A673 (cell line): ENCODE measurements at regions not wholly inside any gene's neighbourhood (a gene's known extent, or its start where the extent isn't known, plus 50 kb on each side); places are given as distances from the start of the nearest gene placed in this dataset.

Experiments
- BruUV-seq: library from RNA; stranded (reverse); fragments of 400-500 nt; replicated peaks from 2 replicates; lab custom pipeline; 2021; lab: Mats Ljungman, UMichigan
- CTCF ChIA-PET: fragments of 300-600 bp; sonication (Branson Sonifier 250); formaldehyde crosslinking; loops from one replicate; lab custom pipeline; 2022; ENCODE audit warnings: antibody characterized with exemption; lab: Charles Lee
- POLR2A ChIA-PET: fragments of 300-600 bp; sonication (Branson Sonifier 250); formaldehyde crosslinking; loops from one replicate; lab custom pipeline; 2022; ENCODE audit warnings: antibody characterized with exemption; ENCODE audit not compliant: low non-redundant PET; lab: Charles Lee
- DNase-seq: peaks from one replicate; pipeline ENCODE4 v3.0.0-alpha.2; 2015; ENCODE audit warnings: low spot score
- H3K27ac ChIP-seq: fragments of 200-600 bp; sonication (generic); 2 replicates; pipeline ENCODE4 v1.5.1; 2016; ENCODE audit warnings: mixed run types, low read depth, mild to moderate bottlenecking, mixed read lengths, antibody characterized with exemption, low read length; ENCODE audit not compliant: poor library complexity, severe bottlenecking
- H3K27me3 ChIP-seq: fragments of 200-600 bp; sonication (generic); replicated peaks from 2 replicates; pipeline ENCODE4 v1.6.1; 2017; ENCODE audit warnings: mixed run types, low read depth, mild to moderate bottlenecking, mixed read lengths, antibody characterized with exemption, low read length; ENCODE audit not compliant: insufficient read depth, poor library complexity
- H3K36me3 ChIP-seq: fragments of 200-600 bp; sonication (generic); 2 replicates; pipeline ENCODE4 v1.6.1; 2016; ENCODE audit warnings: mixed run types, mild to moderate bottlenecking, mixed read lengths, antibody characterized with exemption, low read length; ENCODE audit not compliant: insufficient read depth, poor library complexity, severe bottlenecking
- H3K4me1 ChIP-seq: fragments of 200-600 bp; sonication (generic); 2 replicates; pipeline ENCODE4 v1.6.1; 2017; ENCODE audit warnings: mixed run types, mild to moderate bottlenecking, mixed read lengths, antibody characterized with exemption, low read length; ENCODE audit not compliant: insufficient read depth, poor library complexity, severe bottlenecking
- H3K4me3 ChIP-seq: fragments of 200-600 bp; sonication (generic); 2 replicates; pipeline ENCODE4 v1.5.1; 2016; ENCODE audit warnings: low read depth, mixed run types, mild to moderate bottlenecking, mixed read lengths, low read length; ENCODE audit not compliant: poor library complexity, severe bottlenecking
- H3K9me3 ChIP-seq: fragments of 200-600 bp; sonication (generic); 2 replicates; pipeline ENCODE4 v1.6.1; 2016; ENCODE audit warnings: mixed run types, low read depth, mild to moderate bottlenecking, mixed read lengths, antibody characterized with exemption, low read length; ENCODE audit not compliant: poor library complexity, severe bottlenecking
- CTCF ChIP-seq: fragments of 300-800, 200-600 bp; sonication (generic); conservative IDR thresholded peaks from 2 replicates; pipeline ENCODE4 v1.5.1; 2017; ENCODE audit warnings: low read depth, mild to moderate bottlenecking, antibody characterized with exemption, low read length, moderate library complexity, mixed read lengths
- EZH2 ChIP-seq: fragments of 200-600 bp; sonication (generic); IDR thresholded peaks from 2 replicates; pipeline ENCODE4 v1.6.1; 2017; ENCODE audit warnings: borderline replicate concordance, low read depth, mild to moderate bottlenecking, mixed read lengths, antibody characterized with exemption, low read length; ENCODE audit not compliant: poor library complexity, severe bottlenecking
- intact Hi-C: fragments of 100-400 bp; cut with micrococcal nuclease; formaldehyde crosslinking; loops from one replicate; pipeline ENCODE4 v1.10.0; 2022; ENCODE audit not compliant: unreplicated experiment

- Histone ChIP-seq H3K27ac (no peak overlapping the region), H3K27me3 (no peaks in the 10 kb centered on the region), H3K4me1 (peaks cover 8% of the 10 kb centered on the region), H3K36me3 (no peaks in the 10 kb centered on the region), H3K9me3 (no peaks in the 10 kb centered on the region), H3K4me3 (no peak overlapping the region)
- intact Hi-C loops, result no loop called here
- POLR2A ChIA-PET, result no interaction called here
- no TSS peak for BruUV-seq
- DNase-seq, result no peak
- CTCF ChIA-PET, result no interaction called here
- TF ChIP-seq CTCF (no peak), EZH2 (no peak)
Observed at GRCh38 chr2:12251749-12252148, 465.0 kb upstream of the TRIB2 start.

GRCh38 chr2:12253167-12253778 is 463.5 kb upstream of the TRIB2 start:
- Histone ChIP-seq H3K4me1 (peaks cover 8% of the 10 kb centered on the region), H3K27ac (no peak overlapping the region), H3K4me3 (no peak overlapping the region), H3K27me3 (no peaks in the 10 kb centered on the region), H3K36me3 (no peaks in the 10 kb centered on the region), H3K9me3 (no peaks in the 10 kb centered on the region)
- BruUV-seq, result no TSS peak
- POLR2A ChIA-PET, result no interaction called here
- CTCF ChIA-PET, result no interaction called here
- no peak for DNase-seq
- intact Hi-C loops, result no loop called here
- no peak for TF ChIP-seq CTCF
- TF ChIP-seq EZH2, result no peak

- Histone ChIP-seq H3K4me3 (no peak overlapping the region), H3K27me3 (no peaks in the 10 kb centered on the region), H3K27ac (no peak overlapping the region), H3K9me3 (no peaks in the 10 kb centered on the region), H3K4me1 (peaks cover 8% of the 10 kb centered on the region), H3K36me3 (no peaks in the 10 kb centered on the region)
- no peak for DNase-seq
- no TSS peak for BruUV-seq
- CTCF ChIA-PET, result no interaction called here
- POLR2A ChIA-PET, result no interaction called here
- intact Hi-C loops, result no loop called here
- TF ChIP-seq CTCF, result no peak
- no peak for TF ChIP-seq EZH2
Observed at GRCh38 chr2:12254280-12254860, 462.4 kb upstream of the TRIB2 start.
